ENCODE measurements at regions not wholly inside any gene's neighbourhood (a gene's known extent, or its start where the extent isn't known, plus 50 kb on each side); places are given as distances from the start of the nearest gene placed in this dataset.

DNA sequence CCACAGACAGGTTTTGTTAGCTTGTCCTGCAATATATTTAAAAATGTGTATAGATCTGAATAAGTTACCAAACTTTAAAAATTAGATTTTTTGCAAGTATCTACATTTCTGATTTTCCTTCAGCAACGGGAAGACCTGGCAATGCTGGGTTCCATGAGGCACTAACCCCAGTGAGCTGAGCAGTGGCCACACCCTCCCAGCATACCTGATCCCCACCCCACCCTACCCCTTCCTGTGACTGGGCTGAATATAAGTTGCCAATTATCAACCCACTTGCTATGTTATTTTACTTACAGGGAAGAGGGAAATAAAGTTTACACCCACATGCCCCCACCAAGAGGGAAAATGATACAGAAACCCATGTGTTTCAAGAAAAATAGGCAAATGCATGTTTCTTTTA lies 70.3 kb upstream of the RALGAPA2 start:
- H3K4me1 Mint-ChIP-seq (ENCODE audit: low read depth) = no peaks in the 10 kb centered on the region
- H3K36me3 Mint-ChIP-seq (ENCODE audit: low read depth) = no peaks in the 10 kb centered on the region
- H3K9me3 Mint-ChIP-seq = peaks cover 15% of the 10 kb centered on the region; the same call in 1 of the 2 replicates
- no peak overlapping the region for H3K27ac Mint-ChIP-seq
- TF ChIP-seq, protein P1, sequence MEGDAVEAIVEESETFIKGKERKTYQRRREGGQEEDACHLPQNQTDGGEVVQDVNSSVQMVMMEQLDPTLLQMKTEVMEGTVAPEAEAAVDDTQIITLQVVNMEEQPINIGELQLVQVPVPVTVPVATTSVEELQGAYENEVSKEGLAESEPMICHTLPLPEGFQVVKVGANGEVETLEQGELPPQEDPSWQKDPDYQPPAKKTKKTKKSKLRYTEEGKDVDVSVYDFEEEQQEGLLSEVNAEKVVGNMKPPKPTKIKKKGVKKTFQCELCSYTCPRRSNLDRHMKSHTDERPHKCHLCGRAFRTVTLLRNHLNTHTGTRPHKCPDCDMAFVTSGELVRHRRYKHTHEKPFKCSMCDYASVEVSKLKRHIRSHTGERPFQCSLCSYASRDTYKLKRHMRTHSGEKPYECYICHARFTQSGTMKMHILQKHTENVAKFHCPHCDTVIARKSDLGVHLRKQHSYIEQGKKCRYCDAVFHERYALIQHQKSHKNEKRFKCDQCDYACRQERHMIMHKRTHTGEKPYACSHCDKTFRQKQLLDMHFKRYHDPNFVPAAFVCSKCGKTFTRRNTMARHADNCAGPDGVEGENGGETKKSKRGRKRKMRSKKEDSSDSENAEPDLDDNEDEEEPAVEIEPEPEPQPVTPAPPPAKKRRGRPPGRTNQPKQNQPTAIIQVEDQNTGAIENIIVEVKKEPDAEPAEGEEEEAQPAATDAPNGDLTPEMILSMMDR (IDR thresholded peaks at IDR 0.05) = no peak
- no peak overlapping the region for H3K4me3 Mint-ChIP-seq
- no peak for DNase-seq
- H3K27me3 Mint-ChIP-seq (ENCODE audit: insufficient read depth) = no peaks in the 10 kb centered on the region; the same call in 1 of the 2 replicates

DNA sequence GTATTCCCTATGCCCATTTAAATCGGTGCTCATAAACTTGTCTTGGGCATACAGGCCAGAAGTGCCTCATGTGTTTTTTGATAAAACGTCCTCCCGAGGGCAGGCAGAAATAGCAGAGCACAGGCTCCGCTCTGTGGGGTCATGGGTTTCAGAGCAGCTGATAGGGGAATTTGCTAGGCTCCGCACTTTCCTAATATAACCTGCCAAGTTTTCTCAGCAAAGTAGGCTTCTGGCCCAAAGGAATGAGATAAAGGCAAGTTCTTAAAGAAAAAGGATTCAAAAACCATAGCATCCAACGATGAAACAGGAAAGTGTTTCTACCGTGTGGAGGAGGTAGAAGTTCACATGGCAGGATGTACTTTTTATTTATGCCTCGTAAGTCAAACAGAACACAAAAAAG lies 69.8 kb upstream of the RALGAPA2 start:
- TF ChIP-seq, protein P1 (IDR thresholded peaks at IDR 0.05) = no peak
- Mint-ChIP-seq H3K36me3 (ENCODE audit: low read depth) (no peaks in the 10 kb centered on the region), H3K27me3 (ENCODE audit: insufficient read depth) (no peaks in the 10 kb centered on the region; the same call in 1 of the 2 replicates), H3K27ac (no peak overlapping the region), H3K4me3 (no peak overlapping the region), H3K4me1 (ENCODE audit: low read depth) (no peaks in the 10 kb centered on the region), H3K9me3 (peaks cover 15% of the 10 kb centered on the region; the same call in 1 of the 2 replicates)
- DNase-seq = no peak

DNA sequence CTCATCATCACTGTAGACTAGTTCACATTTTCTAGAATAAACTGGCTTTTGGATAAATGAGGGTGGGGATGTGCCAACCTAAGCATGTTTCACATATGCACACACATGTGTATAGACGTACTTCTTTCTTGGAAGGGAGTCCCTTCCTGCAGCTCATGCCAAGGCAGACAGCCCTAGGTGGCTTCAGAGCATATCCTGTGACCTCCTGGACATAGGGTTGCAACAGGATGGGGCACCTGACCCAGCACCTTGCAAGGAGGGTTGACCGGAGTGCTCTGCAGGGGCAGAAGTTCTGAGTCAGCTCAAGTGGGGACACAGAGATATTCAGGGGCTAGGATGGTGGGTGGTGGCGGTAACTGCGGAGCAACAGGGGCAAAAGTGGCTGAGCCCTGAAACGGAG lies 68.6 kb upstream of the RALGAPA2 start:
- no peak overlapping the region for H3K27ac Mint-ChIP-seq
- H3K4me1 Mint-ChIP-seq (ENCODE audit: low read depth) = no peaks in the 10 kb centered on the region
- DNase-seq = no peak
- peaks cover 18% of the 10 kb centered on the region; the same call in 1 of the 2 replicates for H3K9me3 Mint-ChIP-seq
- no peaks in the 10 kb centered on the region for H3K36me3 Mint-ChIP-seq (ENCODE audit: low read depth)
- TF ChIP-seq, protein P1 (IDR thresholded peaks at IDR 0.05) = no peak
- no peaks in the 10 kb centered on the region; the same call in 1 of the 2 replicates for H3K27me3 Mint-ChIP-seq (ENCODE audit: insufficient read depth)
- H3K4me3 Mint-ChIP-seq = no peak overlapping the region

DNA sequence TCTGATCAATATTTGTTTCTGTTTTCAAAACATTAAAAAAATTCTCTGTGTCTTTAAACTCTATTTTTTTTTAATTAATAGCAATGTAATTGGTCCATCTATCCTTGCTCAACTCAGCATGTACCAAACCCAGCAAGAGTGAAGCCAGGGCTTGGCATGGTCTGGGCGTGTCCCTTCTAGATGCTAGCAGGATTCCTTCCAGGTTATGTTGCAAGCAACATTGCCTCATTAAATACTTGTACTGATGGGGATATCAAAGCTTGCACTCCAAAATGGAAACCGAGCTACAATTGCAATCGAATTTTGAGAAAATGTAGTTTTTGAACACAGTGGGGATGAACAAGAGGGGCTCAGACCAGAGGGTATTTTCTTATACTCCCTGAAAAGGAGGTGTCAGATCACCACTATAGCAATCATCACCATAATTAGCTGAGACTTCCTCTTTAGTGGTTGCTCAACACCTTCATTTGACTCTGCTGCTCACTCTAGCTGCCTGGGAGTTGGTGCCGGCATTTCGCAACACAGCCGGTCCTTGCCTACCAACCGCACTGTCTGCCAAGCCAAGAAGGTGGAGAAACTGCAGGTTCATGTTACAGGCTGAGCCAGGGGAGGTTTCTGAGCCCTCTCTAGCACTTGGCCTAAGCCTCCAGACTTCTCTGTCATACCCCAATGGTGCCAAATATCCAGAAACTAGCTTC lies 67.8 kb upstream of the RALGAPA2 start:
- Mint-ChIP-seq H3K27ac (no peak overlapping the region), H3K27me3 (ENCODE audit: insufficient read depth) (no peaks in the 10 kb centered on the region; the same call in 1 of the 2 replicates), H3K9me3 (peaks cover 14% of the 10 kb centered on the region; the same call in 1 of the 2 replicates), H3K4me3 (no peak overlapping the region), H3K36me3 (ENCODE audit: low read depth) (no peaks in the 10 kb centered on the region), H3K4me1 (ENCODE audit: low read depth) (no peaks in the 10 kb centered on the region)
- TF ChIP-seq, protein P1 (IDR thresholded peaks at IDR 0.05) = no peak
- DNase-seq = no peak

DNA sequence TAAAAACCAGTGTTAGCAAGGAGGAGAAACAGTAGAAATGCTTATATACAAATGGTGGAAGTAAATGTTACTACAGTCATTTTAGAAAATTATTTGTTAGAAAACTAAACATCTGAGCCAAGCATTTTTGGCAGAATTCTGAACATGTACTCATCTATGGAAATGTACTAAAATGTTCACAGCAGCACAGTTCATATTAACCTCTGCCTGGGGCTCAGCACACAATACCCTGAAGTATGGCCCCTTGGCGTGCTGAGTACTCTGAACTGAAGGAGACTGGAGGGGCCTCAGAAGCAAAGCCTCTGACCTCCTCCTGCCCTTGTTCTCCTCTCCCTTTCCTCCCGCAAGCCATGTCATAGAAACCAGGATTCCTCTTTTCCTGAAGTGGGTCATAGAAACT lies 66.2 kb upstream of the RALGAPA2 start:
- peaks cover 14% of the 10 kb centered on the region; the same call in 1 of the 2 replicates for H3K9me3 Mint-ChIP-seq
- H3K27me3 Mint-ChIP-seq (ENCODE audit: insufficient read depth) = no peaks in the 10 kb centered on the region; the same call in 1 of the 2 replicates
- no peaks in the 10 kb centered on the region for H3K36me3 Mint-ChIP-seq (ENCODE audit: low read depth)
- H3K4me1 Mint-ChIP-seq (ENCODE audit: low read depth) = no peaks in the 10 kb centered on the region
- no peak for DNase-seq
- no peak overlapping the region for H3K4me3 Mint-ChIP-seq
- H3K27ac Mint-ChIP-seq = no peak overlapping the region
- TF ChIP-seq, protein P1 (IDR thresholded peaks at IDR 0.05) = no peak

Measured in HFFc6 (cell line).